ENCODE measurements at regions not wholly inside any gene's neighbourhood (a gene's known extent, or its start where the extent isn't known, plus 50 kb on each side); places are given as distances from the start of the nearest gene placed in this dataset.
"Not testable (repeated sequence)": the region's sequence is repeated elsewhere in the genome, so short reads cannot be mapped to it uniquely, and the experiment has no call there.

DNA sequence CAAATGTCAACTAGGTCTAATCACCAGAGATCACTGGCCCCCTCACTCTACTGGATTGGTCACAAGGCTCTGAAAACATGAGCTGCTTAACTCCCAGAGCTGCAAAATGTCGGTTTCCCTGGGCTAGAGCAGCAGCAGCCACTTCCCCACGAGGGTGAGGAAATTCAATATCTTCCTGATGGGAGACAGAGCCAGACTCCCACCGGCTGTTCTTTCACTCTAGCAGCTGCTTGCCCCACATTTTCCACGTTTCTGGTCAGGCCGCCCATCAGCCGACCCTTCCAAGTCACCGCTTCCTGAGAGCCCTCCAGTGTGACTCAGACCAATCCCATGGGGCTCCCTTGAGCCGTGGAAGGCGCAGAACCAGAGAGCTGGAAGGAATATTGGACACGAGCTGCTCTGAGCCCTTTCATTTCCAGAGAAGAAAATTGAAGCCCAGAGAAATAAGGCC, 227.0 kb downstream of the ADAMTS15 start:
- DNase-seq (ENCODE audit: low spot score), result no peak

DNA sequence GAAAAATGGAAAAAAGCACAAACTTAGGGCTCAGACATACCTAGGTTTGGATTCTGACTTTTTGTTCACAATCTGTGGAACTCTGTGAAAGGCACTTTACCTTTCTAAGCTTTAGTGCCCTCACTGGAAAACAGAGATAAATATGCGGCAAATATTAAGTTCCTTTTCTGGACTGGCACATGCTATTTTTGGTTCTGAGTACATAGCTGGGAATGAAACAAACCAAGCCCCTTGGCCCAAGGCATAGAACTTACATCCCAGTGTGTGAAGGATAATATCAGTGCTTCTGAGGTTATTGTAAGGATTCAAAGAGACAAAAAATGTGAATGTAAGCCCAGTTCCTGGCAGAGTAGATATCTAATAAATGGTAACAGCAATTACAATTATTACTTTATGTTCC, 227.5 kb downstream of the ADAMTS15 start:
- DNase-seq (ENCODE audit: low spot score), result no peak

DNA sequence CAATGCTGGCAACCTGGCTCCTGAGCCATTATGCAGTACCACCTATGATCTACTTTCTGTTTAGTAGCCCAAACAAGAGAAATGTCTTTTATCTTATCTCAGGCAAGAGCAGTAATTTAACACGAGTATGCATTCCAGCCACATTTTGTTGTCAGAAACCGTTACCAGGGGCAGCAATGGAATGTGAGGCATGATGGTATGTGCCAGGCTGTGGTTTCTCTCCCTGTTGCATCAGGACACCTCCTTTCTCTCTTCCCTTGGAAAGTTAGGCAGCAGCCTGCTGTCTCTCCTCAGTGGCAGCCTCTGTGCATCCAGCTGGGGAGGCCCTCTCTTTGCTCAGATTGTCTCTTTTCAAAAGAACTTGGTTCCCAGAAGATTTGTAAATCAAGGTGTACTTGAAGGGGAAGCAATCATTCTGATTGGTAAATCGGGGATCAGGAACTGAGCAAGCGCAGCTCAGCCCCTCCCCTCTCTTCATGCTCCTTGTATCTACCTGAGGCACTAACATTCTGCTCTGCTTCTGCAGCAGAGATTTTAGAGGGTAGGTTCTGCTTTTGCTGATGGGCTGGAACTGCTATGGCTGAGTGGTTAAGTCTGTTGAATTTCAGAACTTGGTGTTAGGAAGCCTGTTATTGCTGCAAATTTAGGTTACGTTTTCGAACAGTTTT, 229.2 kb downstream of the ADAMTS15 start:
- no peak for DNase-seq (ENCODE audit: low spot score)

DNA sequence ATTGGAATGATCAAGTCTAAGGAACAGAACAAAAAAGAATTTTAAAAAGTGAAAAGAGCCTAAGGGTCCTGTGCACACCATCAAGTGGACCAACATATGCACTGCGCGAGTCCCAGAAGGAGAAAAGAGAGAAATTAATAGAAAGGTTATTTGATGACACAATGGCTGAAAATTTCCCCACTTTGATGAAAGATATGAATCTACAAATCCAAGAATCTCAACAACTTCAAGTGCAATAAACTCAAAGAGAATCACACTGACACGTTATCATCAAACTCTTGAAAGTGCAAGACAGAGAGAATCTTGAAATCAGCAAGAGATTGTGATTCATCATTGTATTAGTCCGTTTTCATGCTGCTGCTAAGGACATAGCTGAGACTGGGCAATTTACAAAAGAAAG, 230.8 kb downstream of the ADAMTS15 start:
- DNase-seq (ENCODE audit: low spot score), result no peak

DNA sequence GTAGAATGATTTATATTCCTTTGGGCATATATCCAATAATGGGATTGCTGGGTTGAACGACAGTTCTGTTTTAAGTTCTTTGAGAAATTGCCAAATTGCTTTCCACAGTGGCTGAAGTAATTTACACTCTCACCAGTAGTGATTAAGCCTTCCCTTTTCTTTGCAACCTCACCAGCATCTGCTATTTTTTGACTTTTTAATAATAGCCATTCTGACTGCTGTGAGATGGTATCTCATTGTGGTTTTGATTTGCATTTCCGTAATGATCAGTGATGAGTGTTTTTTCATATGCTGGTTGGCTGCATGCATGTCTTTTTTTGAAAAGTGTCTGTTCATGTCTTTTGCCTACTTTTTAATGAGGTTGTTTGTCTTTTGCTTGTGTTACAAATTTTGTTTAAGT, 233.8 kb downstream of the SNX19 start:
- not testable (repeated sequence) for DNase-seq (ENCODE audit: low spot score)

DNA sequence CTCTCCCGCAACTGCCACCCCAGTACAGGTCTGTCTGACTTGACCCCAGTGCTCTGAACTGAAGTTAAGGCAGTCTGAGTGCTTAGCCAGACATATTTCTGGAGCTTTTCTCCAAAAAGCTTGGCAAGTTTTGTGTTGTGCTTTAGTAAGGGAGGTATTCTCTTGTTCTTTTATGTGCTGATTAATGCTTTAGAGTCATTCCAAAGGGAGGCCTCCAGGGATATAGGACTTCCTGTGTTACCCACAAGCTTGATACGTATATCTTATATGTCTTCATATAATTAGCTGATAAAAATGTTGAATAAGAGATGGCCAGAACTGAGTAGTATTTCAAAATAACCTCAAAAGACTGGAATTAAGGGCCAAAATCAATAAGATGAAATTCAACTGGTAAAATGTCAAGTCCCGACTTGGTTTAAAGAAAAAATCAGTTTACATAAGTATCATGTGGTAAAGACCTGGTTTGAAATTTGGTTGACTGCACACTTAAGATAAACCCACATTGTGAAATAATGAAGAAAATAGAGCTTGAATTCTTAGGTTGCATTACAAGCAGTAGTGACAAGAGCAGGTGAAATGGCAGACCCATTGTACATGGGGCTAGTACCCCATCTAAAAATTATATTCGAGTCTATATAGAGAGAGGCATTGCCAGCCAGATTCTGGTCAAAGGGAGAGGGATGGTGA, 226.9 kb downstream of the SNX19 start:
- no peak for DNase-seq (ENCODE audit: low spot score)

DNA sequence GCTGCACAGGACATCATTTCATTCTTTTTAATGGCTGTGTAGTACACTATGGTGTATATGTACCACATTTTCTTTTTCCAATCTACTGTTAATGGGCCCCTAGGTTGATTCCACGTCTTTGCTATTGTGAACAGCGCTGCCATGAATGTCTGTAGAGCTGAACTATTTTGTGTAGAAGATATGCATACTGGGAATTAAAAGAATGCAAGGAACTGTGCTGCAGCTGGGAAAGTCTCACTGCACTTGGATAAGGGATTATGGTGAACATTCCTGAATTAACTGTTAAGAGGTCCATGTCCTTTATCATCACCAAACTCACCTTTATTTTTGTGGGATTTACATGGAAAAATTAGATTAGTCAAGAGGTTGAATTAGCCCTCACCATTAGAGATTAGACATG, 224.7 kb downstream of the SNX19 start:
- no peak for DNase-seq (ENCODE audit: low spot score)

DNA sequence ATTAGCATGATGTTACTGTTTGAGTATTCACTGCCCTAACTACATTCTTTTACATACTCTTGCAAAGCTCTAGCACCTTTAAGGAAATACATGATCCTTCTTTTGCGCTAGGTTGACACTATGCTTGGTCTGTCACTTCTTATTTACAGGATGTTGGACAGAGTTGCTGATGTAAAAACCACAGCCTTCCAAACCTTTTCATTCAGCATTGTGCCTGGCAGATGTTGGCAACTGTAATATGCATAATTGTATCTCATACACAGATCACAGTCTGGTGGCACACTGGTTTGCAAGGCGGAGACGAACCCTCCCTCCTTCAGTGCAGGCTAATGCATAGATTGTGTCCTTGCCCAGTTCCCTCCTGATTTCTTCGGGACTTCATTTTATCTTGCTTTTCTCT, 224.1 kb downstream of the SNX19 start:
- no peak for DNase-seq (ENCODE audit: low spot score)

DNA sequence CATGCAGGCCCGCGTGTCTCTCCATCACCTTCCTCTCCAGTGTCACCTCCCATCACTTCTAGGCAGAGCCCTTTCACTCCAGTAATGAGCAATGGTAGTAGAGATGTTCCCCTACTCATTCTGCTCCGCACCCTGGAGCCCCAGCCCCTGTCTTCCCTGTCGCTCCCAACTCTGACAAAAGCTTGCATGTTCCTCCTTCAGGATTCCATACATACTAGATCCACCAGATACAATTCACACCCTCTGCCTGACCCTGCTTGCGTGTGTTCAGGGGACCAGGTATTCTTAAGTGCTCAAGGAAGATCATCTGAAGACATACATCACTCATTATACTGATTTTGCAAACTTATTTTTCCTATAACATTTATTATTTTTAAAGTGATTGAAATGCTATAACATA, 222.7 kb downstream of the SNX19 start:
- DNase-seq (ENCODE audit: low spot score), result no peak

DNA sequence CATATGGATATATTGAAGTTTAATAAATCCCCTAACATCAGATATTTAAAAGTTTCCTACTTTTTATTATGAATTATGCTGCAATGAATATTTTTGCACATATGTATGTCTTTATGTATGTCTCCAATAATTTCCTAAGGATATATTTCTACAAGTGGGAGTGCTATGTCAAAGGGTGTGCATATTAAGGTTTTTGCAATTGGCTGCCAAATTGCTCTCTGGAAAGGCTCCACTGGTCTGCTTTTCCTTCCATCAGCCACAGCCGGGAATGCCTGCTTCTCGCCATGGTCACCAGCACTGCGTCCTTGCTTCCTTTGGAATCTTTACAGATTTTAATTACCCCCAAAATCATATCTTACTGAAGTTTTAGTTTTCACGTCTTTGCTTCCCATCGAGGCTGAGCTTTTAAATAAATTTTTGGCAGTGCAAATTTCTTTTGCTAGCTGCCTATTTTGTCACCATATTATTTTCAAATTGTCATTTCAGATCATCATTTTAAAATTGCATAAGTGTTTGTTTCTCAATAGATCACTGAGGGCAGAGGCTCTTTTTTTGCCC, 221.7 kb downstream of the SNX19 start:
- DNase-seq (ENCODE audit: low spot score), result no peak

DNA sequence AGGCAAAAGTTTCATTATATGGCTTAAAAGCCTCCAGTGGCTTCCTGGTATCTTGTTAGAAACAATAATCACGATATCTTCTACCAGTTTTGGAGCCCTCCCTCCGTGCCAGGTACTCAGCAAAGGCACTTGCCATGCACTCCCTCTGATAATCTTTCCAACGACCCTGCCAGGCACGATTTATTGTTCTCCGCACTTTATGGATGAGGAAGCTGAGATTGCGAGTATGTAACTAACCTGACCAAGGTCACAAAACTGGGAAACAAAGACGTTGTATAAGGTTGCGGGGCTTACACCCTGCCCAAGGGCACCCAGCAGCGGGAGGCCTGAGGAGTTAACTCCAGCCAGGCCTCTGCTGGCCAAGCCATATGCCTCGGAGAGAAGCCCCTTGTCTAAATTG, 218.1 kb downstream of the SNX19 start:
- DNase-seq (ENCODE audit: low spot score), result no peak

DNA sequence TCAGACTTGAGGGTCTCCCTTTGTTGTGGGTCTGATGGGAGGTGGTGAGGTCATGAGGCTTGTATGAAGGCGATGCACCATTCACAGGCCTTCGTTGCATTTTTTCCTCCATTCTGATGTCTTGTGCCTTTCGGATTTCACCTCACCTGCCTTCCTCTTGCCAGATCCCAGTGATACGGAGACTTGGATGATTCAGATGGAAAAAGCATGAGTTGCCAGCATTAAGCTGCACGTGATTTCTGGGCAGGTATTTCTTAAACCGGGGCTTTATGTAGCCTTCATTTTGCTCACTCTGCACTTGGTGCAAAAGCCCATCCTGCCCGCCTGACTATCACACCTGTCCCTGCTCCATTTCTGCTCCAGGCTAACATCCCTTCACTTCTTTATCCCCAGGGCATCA, 216.7 kb downstream of the SNX19 start:
- no peak for DNase-seq (ENCODE audit: low spot score)

DNA sequence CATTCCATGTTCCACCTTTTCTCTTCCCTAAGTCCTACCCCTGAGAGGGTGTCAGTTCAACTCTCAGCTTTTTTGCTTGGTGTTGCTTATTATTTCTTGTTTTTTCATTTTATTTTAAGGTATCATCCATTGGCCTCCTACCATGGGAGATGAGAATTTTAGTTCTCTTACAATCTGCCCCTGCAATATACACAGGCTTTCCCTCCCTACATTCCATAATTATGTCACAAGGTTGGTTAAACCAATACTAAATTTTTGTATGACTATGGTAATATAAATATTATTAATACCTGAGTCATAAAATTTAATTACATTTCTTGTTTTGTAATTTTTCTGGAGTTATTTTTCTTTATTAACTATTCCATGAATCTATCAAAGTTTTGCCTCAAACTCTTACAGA, 216.2 kb downstream of the SNX19 start:
- DNase-seq (ENCODE audit: low spot score), result no peak

DNA sequence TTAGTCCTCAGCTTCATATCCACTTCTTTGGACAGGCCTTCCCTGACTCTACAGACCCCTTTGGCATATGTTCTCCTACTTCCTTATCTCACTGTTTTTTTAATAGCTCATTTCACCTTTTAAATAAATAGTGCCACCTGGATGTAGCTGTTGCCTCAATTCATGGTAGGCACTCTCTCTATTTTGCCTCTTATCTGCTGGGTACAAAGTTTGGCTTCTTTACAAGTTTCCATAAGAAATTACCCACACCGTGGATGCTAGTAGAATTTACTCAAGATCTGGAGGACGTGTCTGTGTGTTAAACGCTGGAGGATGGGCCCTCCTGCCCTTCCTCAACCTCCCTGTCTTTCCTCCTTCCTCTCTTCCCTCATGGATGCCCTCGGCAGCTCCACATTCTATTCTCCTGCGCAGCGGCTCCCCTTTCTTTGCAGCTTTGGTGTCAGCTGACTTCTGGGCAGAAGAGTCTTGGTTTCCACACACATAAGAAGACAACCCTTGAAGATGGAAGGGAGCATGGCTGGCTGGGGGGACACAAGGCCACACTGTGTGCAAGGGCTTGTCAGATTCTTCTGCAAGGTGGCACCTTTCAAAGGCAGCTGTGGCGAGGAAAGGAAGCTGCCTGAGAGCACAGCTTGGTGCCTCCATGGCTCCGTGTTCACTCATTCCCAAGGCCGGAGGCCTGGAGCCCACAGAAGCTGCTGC, 212.6 kb downstream of the SNX19 start:
- no peak for DNase-seq (ENCODE audit: low spot score)

DNA sequence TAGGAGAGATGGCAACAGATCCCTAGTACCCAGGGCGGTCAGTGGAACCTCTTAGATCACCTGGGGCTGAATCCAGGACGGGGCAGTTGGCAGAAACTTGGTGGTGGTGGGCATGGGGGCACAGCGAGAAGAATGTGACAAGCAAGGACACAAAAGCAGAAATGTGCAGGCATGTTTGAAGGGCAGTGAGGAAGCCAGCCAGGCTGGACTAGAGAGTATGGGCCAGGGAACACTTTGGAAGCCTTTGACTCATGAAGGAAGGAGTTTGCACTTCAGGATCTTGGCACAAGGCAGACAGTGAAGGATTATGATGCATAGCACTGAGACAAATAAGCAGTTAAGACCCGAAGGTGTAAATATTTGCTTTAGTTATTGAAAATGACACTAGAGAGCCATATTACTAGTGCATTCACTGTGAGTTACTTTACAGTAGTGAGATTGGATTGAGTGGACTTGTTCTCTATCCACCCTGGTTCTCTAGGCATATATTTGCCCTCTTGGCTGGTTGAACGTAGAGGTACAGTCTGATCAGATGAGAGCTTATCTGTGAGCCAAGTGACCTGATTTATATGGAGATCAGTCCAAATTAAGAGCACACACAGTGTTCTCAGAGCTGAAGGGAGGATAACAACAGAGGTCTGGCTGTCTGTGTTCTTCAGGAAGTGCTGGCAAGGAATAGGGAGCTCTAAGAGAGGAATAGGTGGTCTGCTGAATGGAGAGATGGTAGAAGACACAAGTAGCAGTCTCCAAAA, 210.4 kb downstream of the SNX19 start:
- DNase-seq (ENCODE audit: low spot score), result no peak

DNA sequence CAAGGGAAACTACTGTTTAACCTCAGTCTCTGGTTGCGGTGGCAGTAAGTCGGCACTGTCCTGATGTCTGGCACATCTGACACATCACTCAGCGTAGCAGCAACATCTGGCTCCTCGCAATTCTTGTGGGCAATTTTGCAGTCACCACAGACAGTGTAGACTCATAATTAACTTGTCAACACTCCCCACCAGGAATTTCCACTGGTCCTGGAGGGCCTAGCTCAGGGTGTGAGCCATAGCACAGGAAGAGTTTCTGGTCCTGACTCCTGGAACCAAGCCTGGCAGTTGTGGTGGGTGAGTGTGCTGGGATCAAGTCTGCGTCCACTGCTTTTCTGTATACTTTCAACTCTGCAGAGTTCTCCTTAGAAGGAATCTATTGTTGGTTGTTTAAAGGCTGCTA, 209.7 kb downstream of the SNX19 start:
- DNase-seq (ENCODE audit: low spot score), result no peak

DNA sequence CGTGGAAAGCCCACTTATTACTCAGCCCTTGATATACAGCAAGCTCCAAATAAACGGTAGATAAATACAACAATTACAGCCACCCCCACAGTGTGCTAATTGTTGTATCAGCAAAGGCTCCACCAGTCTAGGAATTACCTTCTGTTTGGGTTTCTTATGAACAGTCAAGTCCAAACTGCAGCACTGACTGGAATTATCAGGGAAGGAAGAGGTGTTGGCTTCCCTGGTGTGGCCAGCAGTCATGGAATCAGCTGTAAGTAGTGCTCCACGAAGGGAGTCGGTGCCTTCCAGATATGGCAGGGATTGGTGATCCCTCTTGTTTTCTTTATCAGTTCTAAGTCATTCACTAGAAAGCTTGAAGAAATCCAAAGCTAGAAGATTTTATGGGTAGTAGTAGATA, 209.1 kb downstream of the SNX19 start:
- DNase-seq (ENCODE audit: low spot score), result no peak

DNA sequence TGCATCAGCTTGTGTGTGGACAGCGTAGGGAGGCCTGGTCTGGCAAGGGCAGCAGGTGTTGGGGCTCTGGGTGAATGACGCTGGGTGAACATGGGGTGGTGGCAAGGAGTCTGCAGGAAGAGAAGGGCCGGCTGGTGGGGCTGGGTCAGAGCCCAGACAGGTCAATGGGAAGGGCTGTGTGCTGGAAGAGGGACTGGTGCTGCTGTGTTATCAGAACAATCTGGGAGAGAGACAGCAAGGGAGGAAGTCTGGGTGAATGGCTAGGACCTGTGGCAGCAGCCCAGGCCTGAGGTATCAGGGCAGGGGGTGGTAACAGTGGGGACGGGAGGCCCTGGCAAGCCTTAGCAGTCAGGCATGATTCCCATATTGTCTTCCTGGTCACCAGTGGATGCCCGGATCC, 206.7 kb downstream of the SNX19 start:
- DNase-seq (ENCODE audit: low spot score), result no peak

DNA sequence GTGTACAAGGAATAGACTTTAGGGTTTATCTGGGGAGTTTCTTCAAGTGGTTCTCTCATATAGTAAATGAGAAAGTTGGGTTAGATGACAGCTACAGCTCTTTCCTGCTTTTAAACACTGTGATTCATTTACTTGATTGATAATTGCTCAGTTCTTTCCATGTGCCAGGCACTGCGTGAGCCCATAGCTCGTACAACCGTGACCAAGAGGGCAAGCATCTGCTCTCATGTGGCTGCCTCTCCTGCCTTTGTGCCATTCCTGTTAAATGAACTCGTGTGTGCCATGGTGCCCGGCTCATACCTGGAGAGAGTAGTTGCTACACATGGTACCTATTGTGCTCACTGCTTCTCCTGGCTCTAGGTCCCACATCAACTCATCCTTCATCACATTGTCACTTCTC, 206.3 kb downstream of the SNX19 start:
- DNase-seq (ENCODE audit: low spot score), result no peak

DNA sequence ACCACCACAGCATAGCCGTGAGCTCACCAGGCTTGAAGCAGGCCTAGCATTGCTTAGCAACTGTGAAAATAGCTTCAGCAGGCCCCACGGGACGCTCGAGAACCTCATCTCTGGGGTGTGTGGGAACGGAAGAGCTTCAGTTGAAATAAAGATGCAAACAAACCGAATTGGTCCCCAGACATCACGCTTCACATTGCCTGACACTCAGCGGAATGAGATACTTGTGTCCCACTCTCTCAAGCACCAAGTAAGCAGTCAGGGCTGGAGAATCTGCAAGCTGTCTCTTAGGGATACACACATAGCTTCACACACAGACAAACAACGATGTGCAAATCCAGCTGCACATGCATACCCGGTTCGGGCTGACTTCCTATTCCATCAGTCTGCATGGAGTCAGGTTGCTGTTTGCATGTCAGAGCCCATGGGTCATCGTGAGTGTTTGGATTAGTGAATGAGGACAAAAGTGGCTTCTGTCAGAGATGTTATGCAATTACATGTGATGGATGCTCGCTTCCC, 205.7 kb downstream of the SNX19 start:
- DNase-seq (ENCODE audit: low spot score), result no peak

DNA sequence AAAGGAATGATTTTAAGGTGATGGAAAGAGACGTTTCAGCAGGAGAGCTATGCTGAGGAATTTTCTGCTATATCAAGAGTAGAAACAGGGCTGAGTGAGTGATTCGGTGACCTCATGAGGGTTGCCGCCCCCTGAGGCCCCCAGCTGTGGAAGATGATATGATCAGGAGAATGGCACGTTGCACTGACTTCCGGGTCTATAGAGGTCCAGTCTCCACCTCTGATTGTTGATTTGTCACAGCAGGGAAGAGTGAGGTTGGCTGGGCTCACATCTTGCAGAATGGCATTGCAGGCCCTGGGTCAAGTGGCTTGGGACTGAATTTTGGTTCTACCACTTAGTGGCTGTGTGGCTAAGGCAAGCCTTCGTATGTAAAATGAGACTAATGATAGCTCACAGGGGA, 205.1 kb downstream of the SNX19 start:
- no peak for DNase-seq (ENCODE audit: low spot score)

DNA sequence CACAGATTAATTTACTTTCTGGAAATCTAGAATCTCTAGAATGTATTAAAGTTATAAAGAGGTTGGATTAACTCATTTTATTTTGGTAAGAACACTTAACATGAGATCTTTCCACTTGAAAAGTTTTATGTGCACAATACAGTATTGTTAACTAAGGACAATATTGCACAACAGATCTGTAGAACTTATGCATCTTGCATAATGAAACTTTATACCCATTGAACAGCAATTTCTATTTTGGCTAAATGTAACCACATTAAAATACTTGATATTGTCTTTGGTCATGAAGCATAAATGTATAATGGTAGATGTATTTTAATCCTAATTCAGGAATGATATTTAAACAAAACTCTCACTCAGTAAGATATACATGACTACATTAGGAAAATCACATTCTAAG, 203.8 kb downstream of the SNX19 start:
- no peak for DNase-seq (ENCODE audit: low spot score)
